HepG2 (cell line): ENCODE measurements at regions not wholly inside any gene's neighbourhood (a gene's known extent, or its start where the extent isn't known, plus 50 kb on each side); places are given as distances from the start of the nearest gene placed in this dataset.

Experiments used
- AHR ChIP-seq: IDR thresholded peaks from 2 replicates; pipeline ENCODE4 v1.6.1; 2018; ENCODE audit warnings: missing genetic modification reagents, missing compliant biosample characterization
- IRF9 ChIP-seq: sonication (generic); formaldehyde crosslinking; IDR thresholded peaks from 2 replicates; pipeline ENCODE4 v1.8.0; 2022; ENCODE audit warnings: missing genetic modification reagents, mild to moderate bottlenecking, borderline replicate concordance
- MATR3 ChIP-seq: sonication (generic); formaldehyde crosslinking; IDR thresholded peaks from 2 replicates; pipeline ENCODE4 v1.4.0; 2020; ENCODE audit warnings: missing genetic modification reagents
- MEIS2 ChIP-seq: sonication (generic); formaldehyde crosslinking; IDR thresholded peaks from 2 replicates; pipeline ENCODE4 v1.9.0; 2021; ENCODE audit warnings: mild to moderate bottlenecking, missing genetic modification reagents
- NCOA1 ChIP-seq: sonication (generic); formaldehyde crosslinking; IDR thresholded peaks from 2 replicates; pipeline ENCODE4 v1.9.0; 2021; ENCODE audit warnings: missing genetic modification reagents
- PLSCR1 ChIP-seq: sonication (generic); formaldehyde crosslinking; IDR thresholded peaks from 2 replicates; pipeline ENCODE4 v1.5.0; 2020; ENCODE audit warnings: missing genetic modification reagents, mild to moderate bottlenecking, borderline replicate concordance
- PRMT3 ChIP-seq: sonication (generic); formaldehyde crosslinking; IDR thresholded peaks from 2 replicates; pipeline ENCODE4 v1.8.1; 2022; ENCODE audit warnings: low read depth, mild to moderate bottlenecking, moderate library complexity, missing genetic modification reagents, borderline replicate concordance
- SMAD1 ChIP-seq: sonication (generic); formaldehyde crosslinking; IDR thresholded peaks from 2 replicates; pipeline ENCODE4 v1.4.0; 2020; ENCODE audit warnings: missing genetic modification reagents, low read depth, mild to moderate bottlenecking, borderline replicate concordance
- SNAI1 ChIP-seq: sonication (generic); formaldehyde crosslinking; IDR thresholded peaks from 2 replicates; pipeline ENCODE4 v1.5.0; 2020; ENCODE audit warnings: mild to moderate bottlenecking, missing genetic modification reagents, borderline replicate concordance
- SUZ12 ChIP-seq: fragments of 150-350 bp; IDR thresholded peaks from 2 replicates; pipeline ENCODE4 v1.6.1; 2014; ENCODE audit warnings: low read depth, low read length
- ZBTB20 ChIP-seq: sonication (generic); formaldehyde crosslinking; IDR thresholded peaks from 2 replicates; pipeline ENCODE4 v1.8.1; 2023; ENCODE audit warnings: missing genetic modification reagents, low read depth, mild to moderate bottlenecking, borderline replicate concordance
- ZFP82 ChIP-seq: sonication (generic); formaldehyde crosslinking; IDR thresholded peaks from 2 replicates; pipeline ENCODE4 v1.5.1; 2020; ENCODE audit warnings: mild to moderate bottlenecking, missing genetic modification reagents, borderline replicate concordance
- ZNF253 ChIP-seq: sonication (generic); formaldehyde crosslinking; IDR thresholded peaks from 2 replicates; pipeline ENCODE4 v1.8.0; 2022; ENCODE audit warnings: mild to moderate bottlenecking, missing genetic modification reagents, borderline replicate concordance
- ZNF569 ChIP-seq: sonication (generic); formaldehyde crosslinking; IDR thresholded peaks from 2 replicates; pipeline ENCODE4 v1.5.0; 2020; ENCODE audit warnings: mild to moderate bottlenecking, missing genetic modification reagents, moderate library complexity, borderline replicate concordance
- ZNF619 ChIP-seq: sonication (generic); formaldehyde crosslinking; IDR thresholded peaks from 2 replicates; pipeline ENCODE4 v1.4.0; 2020; ENCODE audit warnings: mild to moderate bottlenecking, missing genetic modification reagents
- ZNF710 ChIP-seq: sonication (generic); formaldehyde crosslinking; IDR thresholded peaks from 2 replicates; pipeline ENCODE4 v1.5.0; 2020; ENCODE audit warnings: mild to moderate bottlenecking, missing genetic modification reagents, borderline replicate concordance
- ZNF788 ChIP-seq: sonication (generic); formaldehyde crosslinking; IDR thresholded peaks from 2 replicates; pipeline ENCODE4 v1.5.0; 2020; ENCODE audit warnings: mild to moderate bottlenecking, missing genetic modification reagents, borderline replicate concordance
- ZNF841 ChIP-seq: sonication (generic); formaldehyde crosslinking; IDR thresholded peaks from 2 replicates; pipeline ENCODE4 v1.8.1; 2023; ENCODE audit warnings: missing genetic modification reagents, borderline replicate concordance
- TF ChIP-seq, protein P1 (sequence below): sonication (generic); formaldehyde crosslinking; IDR thresholded peaks from 2 replicates; pipeline ENCODE4 v1.8.0; 2022; ENCODE audit warnings: missing genetic modification reagents, mild to moderate bottlenecking, moderate library complexity, borderline replicate concordance
- TF ChIP-seq, protein P2 (sequence below), 2 experiments: sonication (generic) in 1 of 2; formaldehyde crosslinking in 1 of 2; IDR thresholded peaks; 2 replicates each; pipeline versions ENCODE4 v1.5.1 to v1.6.1; 2011 to 2020; ENCODE audit warnings: borderline replicate concordance in 1 of 2, low read depth in 1 of 2, low read length in 1 of 2, mild to moderate bottlenecking in 1 of 2, missing genetic modification reagents in 1 of 2, moderate library complexity in 1 of 2

DNA sequence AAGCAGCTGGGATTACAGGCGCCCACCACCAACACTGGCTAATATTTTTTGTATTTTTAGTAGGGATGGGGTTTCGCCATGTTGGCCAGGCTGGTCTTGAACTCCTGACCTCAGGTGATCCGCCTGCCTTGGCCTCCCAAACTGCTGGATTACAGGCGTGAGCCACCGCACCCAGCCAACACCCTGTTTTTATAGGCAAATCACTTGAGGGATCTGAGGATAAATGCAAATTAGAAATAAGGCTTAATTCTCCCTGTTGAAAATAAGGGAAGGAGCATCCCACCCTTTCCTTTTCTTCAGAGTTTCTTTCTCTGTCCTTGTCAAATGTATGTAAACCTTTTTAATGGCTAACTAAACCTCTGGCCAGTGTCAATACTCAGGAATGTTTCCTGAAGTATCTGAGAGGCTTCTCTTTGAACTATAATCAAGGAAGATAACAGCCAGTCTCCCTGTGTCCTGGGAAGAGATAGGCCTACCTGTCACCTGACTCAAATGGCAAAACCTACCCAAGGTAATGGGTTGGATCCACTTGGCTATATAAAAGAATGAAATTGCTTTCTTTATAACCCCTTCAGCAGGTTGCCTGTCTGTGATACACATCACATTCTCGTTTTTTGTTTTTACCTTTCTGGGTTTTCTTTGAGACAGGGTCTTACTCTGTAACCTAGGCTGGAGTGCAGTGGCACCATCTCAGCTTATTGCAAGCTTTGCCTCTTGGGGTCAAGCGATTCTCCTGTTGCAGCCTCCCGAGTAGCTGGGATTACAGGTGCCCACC is 64.5 kb upstream of the TNFAIP3 start (continued):
- no peak for TF ChIP-seq SMAD1 (CRISPR knock-in tag)
- TF ChIP-seq ZNF710 (CRISPR knock-in tag), result no peak
- TF ChIP-seq AHR, result no peak
- TF ChIP-seq PLSCR1 (CRISPR knock-in tag), result no peak
- no peak for TF ChIP-seq ZNF619 (CRISPR knock-in tag)
- TF ChIP-seq, protein P1, sequence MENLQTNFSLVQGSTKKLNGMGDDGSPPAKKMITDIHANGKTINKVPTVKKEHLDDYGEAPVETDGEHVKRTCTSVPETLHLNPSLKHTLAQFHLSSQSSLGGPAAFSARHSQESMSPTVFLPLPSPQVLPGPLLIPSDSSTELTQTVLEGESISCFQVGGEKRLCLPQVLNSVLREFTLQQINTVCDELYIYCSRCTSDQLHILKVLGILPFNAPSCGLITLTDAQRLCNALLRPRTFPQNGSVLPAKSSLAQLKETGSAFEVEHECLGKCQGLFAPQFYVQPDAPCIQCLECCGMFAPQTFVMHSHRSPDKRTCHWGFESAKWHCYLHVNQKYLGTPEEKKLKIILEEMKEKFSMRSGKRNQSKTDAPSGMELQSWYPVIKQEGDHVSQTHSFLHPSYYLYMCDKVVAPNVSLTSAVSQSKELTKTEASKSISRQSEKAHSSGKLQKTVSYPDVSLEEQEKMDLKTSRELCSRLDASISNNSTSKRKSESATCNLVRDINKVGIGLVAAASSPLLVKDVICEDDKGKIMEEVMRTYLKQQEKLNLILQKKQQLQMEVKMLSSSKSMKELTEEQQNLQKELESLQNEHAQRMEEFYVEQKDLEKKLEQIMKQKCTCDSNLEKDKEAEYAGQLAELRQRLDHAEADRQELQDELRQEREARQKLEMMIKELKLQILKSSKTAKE, result no peak
- TF ChIP-seq ZBTB20 (CRISPR knock-in tag), result 0 out of 2 replicates have a peak, but pooled peaks have one; percentile 44
- TF ChIP-seq ZNF788 (CRISPR knock-in tag), result no peak
- no peak for TF ChIP-seq NCOA1 (CRISPR knock-in tag)
- no peak for TF ChIP-seq MEIS2 (CRISPR knock-in tag)
- TF ChIP-seq, protein P2, sequence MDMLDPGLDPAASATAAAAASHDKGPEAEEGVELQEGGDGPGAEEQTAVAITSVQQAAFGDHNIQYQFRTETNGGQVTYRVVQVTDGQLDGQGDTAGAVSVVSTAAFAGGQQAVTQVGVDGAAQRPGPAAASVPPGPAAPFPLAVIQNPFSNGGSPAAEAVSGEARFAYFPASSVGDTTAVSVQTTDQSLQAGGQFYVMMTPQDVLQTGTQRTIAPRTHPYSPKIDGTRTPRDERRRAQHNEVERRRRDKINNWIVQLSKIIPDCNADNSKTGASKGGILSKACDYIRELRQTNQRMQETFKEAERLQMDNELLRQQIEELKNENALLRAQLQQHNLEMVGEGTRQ (IDR thresholded peaks at IDR 0.05; ENCODE audit: low read depth, low read length), result no peak
- TF ChIP-seq, protein P2 (CRISPR knock-in tag; IDR thresholded peaks at IDR 0.05; ENCODE audit: borderline replicate concordance), result no peak; the same call in 1 of the 2 replicates
- no peak for TF ChIP-seq ZNF253 (CRISPR knock-in tag)
- TF ChIP-seq ZNF841, result no peak
- 0 out of 2 replicates have a peak, but pooled peaks have one; percentile 62 for TF ChIP-seq SNAI1 (CRISPR knock-in tag)
- TF ChIP-seq PRMT3 (CRISPR knock-in tag), result no peak
- TF ChIP-seq ZFP82, result no peak
- TF ChIP-seq MATR3 (CRISPR knock-in tag), result no peak
- TF ChIP-seq SUZ12, result no peak
- TF ChIP-seq IRF9, result no peak
- no peak for TF ChIP-seq ZNF569 (CRISPR knock-in tag)
